NCI-H345 treated with DMSO at 0.1 percent for 48 hours (cell line): ENCODE measurements at regions not wholly inside any gene's neighbourhood (a gene's known extent, or its start where the extent isn't known, plus 50 kb on each side); places are given as distances from the start of the nearest gene placed in this dataset.

Experiments used
- DNase-seq: peaks from one replicate; lab custom pipeline; 2025; ENCODE audit not compliant: unreplicated experiment; lab: John Stamatoyannopoulos, UW

DNA sequence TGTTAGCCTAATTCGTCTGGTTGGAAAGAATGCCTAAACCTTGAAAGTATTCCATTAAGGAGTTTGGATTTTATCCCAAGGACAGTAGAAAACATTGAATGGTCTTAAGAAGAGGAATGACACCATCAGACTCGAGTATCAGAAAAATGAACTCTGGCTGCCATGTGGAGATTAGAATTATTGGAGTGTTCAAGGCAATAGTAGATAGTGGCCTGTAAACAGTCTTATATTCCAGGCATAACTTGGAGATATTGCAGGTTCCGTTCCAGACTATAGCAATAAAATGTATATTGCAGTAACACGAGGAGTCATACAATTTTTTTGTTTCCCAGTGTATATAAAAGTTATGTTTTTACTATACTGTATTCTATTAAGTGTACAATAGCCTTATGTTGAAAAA is 130.9 kb downstream of the GDAP2 start:
- DNase-seq, result no peak

DNA sequence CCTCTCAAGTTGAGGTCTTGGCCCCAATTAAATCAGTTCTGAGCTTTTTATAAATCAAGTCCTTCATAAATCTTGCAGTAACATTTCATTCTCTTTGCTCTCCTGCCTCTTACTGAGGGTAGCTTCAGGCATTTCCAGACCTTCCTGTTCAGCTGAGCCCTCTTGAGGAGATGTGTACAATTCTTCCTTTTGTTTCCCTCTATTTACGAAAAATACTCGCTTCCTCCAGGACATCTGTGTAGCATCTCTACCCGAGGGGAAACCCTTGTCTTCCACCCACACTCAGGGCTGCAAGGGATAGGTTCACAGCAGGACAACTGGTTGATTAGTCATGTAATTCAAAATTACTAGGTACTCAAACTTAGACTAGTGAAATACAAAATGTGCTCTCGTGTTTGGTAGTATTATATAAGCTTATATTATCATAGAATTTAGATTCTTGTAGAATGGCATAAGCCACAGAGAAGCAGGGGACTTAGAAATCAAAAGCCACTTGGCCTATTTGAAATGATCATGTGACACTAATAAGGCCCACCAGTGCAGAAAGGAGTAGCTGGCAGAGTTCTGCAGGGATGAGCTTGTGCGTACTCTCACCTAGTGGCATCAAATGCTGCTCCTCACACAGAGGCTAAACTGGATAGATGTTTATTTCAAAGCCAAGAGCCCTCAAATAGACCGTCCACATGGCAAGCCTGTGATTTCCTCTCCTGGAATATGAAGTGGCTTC is 126.7 kb downstream of the GDAP2 start:
- DNase-seq, result no peak

DNA sequence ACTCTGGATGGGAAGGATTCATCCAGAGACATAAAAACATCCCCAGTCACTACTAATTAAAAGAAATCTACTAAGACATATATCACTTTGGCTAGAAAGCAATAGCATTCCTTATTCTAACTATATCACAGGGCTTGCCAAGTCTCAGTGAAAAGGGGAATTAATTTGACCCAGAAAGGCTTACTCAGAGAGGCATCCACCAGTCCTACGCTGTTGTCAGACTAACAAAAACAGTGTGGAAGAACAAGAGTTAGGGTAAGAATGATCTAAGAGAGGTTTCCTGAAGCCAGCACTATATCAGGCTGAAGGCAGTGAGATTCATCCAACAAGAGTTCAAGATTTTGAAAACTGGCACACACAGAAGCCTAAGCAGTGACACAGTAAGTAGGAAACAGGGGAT is 126.1 kb downstream of the GDAP2 start:
- no peak for DNase-seq

DNA sequence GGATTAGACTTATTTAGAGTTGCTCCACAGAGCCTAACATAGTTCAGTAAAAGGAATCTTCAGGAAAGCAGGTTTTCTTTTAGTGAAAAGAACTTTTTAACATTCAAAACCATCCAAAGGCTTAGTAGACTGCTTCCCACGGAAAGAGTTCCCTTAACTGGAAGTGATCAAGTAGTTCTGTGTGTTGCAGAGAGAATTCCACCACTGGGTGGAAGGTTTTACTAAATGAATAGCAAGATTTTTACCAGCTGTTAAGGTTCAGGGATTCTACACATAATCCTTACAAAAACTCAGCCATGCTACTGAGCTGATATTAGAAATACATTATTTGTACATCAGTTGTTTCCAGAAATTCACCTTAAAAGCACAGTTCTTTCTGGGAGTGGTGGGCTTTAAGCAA is 119.7 kb downstream of the GDAP2 start:
- DNase-seq, result no peak

DNA sequence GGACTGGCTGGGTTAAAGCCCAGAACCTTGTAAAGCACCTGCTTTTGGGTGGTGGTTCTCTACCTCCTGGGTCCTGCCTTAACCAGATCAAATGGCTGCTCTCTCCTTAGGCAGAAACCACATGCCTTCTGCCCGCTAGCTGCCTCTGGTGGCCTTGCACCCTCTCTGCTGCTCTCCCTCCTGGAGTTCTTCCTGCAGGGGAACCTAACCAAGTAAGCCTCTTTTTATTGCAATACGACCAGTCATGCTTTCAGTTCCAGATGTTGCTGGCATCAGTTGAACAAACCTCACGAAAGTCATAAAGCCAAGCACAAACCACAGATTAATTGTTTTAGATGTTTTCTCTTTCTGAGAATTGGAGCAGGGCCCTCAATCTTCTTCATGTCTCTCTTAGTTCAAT is 118.9 kb downstream of the GDAP2 start:
- DNase-seq, result no peak

DNA sequence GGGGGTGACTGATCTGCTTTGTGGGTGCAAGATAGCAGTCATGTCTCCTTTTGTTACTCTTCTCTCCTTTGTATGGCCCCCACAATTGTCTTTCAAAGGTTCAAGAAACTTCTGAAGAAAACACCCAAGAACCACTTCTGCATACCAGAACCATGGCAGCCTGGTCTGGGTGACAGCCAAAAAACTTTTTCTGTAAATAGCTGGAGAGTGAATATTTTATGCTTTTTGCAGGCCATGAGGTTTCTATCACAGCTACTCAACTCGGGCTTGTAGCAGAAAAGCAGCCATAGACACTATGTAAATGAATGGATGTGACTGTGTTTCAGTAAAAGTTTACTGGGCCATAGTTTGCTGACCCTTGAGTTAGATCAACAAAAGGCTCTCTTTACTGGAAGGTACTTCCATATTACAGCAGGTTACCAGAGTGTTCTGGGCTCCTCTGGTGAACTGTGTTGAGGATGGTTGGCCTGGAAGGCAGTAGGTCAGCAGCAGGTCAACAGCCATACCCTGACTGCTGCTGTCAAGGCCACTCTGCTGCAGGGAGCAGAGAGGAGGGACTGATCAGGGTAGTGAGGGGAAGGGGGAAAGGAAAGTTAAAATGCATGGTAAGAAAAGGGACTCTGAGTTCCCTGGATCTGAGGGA is 116.4 kb downstream of the GDAP2 start:
- DNase-seq, result no peak
